HG03354 (cell line): ENCODE measurements at regions not wholly inside any gene's neighbourhood (a gene's known extent, or its start where the extent isn't known, plus 50 kb on each side); places are given as distances from the start of the nearest gene placed in this dataset.

Source experiments
- ATAC-seq: cut with Tn5 transposase; IDR thresholded peaks from one replicate; pipeline ENCODE4 v1.9.1; 2021; ENCODE audit warnings: mild to moderate bottlenecking; ENCODE audit not compliant: unreplicated experiment, poor library complexity, severe bottlenecking

DNA sequence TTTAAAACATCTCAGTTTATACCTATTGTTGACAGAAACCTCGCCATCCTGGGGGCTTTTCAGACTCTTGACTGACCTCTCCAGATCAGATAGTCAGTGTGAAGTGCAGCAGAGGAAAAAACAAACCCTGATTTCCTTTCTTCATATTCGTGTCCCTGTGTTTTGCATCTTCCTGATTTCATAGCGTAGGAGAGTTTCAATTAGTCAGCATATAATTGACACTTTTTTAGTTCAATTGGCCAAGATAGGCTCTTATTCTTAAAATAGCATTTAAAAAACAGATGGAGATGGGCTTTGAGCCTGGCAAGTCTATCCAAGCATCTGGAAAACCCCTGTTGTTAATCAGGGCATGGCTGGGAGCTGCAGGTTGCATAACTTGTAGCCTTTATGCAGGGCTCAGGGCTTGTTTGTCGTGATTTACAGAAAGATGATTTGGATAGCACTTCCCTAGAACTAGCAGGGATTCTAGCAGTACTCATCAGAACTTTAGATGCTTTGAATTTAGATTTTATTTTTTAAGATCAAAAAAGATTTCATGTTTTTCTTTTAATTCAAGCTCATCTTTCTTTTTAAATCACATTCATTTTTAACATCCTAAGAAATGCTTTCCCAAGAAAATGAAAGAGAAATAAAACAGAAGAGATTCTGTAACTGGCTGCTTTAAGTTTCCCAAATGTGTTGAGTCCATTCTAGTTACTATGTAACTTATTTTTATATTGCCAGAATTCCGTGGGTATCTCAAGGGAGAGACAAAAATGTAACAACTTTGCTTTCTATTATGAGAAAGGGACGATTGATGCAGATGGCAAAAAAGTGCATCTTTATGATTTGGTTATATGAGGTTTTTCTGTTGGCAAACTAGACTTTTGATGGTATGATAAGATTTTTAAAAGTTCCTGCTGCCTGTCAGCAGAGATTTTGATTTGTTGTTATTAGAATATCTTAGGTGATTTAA lies 270.8 kb upstream of the FZD8 start:
- ATAC-seq: no peak

DNA sequence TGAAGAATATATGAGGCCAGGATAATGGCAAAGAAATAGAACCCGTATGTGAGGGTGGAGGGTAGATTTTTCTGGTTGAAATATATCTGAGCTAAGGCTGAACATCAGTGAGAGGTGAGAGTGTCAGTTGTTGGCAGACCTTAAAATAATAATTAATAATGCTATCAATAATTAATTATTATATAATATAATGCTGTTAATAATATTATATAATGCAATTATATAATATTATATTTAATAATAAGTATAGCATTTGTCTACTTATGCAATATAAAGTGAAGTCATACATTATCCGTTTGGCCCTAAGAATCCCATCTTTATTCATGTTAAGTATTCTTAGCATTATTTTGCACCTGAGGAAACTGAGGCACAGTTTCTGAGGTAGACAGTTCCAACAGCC lies 269.9 kb upstream of the FZD8 start:
- ATAC-seq: no peak

DNA sequence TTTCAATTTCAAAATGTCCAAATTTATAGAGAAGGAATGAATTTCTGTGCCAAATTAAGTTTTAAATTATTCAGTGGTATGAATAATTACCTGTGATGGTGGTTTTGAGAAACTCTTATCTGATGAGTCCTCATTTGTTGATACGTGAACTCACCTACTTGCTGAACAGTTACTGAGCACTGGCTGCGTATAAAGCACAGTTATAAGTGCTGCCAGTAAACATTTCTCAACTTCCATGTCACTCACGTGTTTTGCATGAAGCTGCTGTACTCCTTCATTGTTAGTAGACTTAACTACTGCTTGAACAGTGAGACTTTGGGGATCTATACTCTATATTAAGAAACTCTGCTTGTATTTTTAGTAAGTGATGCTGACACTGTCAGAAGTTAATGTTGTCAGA lies 269.1 kb upstream of the FZD8 start:
- ATAC-seq: no peak

DNA sequence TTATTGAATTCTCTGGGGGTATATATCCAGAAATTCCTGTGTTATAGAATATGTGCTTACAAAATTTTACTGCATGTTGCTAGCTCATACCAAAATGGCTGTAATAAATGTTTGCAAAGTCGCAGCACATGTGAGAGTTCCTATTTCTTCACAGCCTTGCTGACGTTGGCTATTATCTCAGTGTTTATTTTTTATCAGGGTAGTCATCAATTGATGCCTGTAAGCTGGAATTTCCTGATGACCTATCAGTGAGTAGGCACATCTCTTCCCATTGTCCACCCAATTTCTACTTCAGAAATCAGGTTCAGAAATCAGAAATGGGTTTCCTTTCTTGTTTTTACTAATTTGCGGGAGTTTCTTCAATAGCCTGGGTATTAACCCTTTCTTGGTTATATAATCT lies 268.1 kb upstream of the FZD8 start:
- no peak for ATAC-seq

DNA sequence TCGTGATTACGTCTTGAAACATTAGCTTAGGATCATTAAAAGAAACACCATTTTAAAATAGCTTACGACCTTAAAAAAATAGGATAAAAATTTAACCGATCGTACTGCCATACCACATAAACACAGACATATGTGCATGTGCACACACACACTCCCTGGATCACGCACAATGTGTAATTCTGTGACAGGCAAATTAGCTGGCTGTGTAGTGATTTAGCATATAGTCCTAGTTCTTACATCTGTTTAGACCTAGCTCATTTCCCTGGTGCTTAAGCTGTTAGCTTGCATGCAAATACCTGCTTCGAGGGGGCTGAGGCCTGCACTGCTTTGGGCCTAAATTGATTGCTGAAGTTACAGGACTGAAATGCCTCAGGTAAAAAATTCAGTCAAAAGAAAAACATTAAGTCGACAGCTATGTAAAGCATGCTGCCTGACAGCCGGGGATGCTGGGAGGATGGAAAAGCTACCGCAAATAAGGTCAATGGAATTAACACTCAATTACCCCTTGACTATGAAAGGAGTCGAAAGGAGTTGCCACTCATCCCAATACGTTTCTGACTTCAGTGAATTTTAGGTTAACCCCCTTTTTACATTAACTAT lies 267.1 kb upstream of the FZD8 start:
- ATAC-seq: no peak

DNA sequence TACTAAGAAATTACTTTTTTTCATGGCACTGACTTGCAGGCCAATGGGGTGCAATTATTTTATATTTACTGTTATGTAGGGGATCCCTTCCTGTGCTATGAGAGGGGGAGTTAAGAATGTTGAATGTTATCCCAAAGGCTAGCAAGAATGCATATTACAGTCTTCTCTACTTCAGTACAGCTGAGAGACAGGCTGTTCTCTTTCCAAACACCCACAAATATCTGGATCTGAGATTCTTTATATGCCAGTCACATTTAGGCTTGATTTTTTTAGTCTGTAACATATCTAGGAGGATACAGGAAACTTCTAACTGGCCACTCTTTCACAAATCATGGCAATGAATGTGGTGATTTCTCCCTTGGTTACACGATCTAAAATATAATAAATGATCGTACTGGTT lies 266.4 kb upstream of the FZD8 start:
- no peak for ATAC-seq

DNA sequence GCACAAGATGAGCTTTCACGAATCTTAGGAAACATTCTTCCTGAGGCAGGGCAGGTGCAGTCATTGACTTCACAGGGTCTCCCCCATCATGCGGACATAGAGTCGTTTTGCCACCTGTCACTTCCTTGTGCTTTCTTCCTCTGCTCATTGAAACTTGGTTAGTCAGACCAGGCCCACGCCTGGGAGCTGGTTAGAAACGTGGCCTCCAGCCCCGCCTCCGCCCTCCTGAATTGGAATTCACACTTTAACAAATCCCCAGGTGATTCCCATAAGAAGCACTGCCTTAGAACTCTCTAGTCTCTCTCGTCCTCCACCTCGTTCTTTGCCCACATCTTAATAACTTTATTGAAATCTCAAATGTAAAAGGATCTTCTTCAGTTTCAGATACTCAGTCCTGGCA lies 265.5 kb upstream of the FZD8 start:
- ATAC-seq: no peak

DNA sequence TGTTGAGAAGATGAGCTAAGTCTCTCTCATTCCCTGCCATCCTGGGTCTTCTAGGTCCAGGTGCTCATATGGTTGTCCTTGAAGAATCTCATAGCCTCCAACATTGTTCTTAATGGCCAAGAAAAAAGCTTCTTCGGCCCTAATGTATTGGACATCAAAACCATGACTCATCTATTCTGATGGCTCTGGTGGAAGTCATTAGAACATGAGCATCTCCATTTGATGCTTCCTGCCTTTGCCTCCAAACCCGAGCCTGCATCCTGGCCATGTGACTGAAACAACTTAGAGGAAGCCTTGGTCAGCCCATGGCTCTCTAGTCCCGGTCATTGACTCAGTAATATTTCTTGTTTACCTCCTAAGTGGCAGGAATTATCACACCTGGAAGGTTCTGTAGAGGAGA lies 264.1 kb upstream of the FZD8 start:
- ATAC-seq: no peak

DNA sequence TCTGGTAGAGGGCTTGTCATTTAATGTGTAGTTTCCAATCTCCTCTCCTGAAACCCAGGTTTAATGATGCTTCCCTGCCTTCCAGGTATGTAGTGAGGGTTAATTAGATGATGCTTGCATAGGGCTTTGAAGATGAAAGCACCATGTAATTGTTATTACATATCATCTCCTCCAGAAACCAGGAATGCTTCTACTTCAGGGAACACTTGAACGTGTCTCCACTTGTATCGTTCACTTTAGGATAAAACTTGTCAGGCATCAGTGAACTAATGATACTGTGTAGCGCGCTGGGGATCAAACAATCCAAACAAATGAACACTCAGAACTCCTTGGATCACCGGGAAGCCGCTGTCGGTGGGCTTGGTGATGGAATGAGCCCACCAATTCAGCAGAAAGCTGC lies 260.9 kb upstream of the FZD8 start:
- no peak for ATAC-seq

DNA sequence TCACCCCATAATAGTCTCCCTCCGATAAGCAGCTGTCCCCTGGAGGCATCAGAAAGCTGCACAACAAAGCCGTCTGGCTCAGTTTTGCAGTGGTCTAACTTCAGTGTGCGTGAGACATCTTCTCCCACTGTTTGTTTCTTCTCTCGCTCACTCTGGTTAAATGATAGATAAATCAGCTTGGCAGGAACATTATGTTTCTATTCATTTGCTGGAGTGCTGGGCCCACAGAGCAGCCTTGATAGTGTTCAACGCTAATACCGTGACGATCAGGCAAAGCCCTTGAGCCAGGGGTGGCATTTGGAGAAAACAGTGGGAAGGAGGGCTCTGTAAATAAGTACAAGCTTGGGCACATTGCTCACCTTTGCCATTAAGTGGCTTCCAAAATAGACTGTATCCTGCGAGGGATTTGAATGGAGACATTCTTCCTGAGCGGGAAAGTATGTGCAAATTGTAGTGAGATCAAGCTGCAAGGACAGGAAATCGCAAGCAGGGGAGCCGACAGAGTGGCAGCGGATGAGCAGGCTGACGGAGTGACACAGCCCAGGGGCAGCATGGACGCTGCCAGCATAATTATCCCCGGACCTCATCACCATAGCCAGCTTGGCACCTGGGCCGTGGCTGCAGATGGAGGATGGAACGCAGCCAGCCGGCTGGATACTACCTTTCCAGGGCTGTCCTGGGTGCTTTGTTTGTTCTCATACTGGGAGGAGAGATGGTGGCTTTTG lies 256.8 kb upstream of the FZD8 start:
- no peak for ATAC-seq

DNA sequence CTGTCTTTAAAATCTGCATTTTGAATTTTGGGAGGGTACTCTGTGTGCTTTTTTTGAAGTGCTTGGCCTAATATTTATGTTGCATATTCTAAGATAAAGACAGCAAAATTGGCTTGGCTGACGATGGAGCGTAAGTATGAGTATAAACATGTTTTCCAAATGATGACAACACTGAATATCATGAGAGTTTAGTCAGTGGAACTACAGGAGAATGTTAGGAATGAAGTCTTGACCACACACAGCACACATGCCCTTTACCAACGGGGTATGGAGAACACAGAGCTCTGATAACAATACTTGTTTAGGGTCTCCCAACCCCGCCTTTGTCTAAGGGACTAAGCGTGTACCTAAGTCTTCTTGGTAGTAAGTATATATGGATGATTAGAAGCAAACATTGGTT lies 253.9 kb upstream of the FZD8 start:
- no peak for ATAC-seq

DNA sequence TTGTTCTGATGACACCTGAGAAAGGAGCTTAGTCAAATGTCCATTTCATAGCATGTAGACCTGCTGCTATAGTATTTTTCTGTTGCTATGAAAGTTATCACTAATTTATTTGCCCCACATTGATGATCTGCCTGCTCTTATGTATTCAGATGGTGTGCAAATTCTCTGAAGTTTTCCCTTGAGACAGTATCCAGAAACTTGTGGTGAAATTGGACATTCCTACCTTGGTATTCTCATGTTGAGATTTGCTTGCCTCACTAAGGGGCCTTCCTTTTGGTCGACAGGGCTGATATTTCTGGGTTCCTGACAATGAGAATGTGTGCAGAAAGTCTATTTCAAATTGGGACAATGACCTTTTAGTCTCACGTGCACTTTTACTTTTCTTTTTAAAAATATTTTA lies 253.2 kb upstream of the FZD8 start:
- ATAC-seq: no peak

DNA sequence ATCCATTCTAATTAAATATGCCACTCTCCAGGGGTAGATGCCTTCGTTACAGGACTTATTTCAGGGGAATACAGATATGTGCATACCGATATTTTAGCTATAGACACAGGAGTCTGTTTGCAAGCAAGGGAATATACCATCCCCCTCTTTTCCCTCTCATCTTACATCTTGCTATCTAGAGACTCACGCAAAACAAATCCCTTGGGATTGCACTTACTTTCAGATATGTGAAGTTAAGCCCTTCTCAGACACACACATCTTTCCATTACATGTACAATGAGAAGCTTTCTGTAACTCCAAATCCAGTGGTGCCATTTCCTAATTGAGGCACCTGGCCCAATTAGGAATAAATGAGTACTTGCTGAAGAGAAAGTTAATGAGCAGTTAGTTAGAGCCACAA lies 250.4 kb upstream of the FZD8 start:
- no peak for ATAC-seq

DNA sequence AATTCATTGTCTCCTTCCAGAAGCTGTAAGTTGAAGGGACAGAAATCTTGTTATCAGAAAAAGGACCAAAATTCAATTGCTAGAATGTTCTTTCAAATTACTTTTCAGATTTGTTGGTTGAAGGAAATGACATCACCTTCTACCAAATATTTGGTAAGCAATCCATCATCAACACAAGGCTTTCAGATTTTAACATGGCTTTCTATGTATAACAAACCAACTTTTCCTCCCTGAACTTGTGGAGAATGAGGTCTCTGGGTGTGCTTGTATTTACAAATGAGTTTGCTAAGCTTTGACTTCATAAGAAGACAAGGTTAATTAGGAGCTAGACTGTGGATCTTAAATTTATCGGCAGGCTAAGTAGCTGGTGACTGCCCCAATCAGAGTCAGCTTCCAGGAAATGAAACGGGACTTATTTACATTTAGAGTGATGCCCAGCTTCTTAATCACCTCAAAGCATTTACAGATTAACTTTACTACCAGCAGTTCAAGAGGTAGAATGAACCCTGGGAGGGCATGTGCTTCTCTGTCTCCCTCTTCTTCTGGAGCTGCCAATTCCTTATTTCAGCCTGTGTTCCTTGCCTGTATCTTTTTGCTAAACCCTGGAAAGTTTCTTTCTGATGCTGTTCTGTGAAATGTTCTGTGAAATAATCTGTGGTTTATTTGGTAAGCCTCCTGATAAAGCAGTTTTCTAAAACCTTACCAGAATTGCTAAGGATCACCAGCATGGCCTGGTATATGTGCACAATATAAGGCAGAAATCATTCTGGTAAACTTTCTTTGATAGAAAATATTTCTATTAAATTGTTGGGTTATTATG lies 248.8 kb upstream of the FZD8 start:
- no peak for ATAC-seq

DNA sequence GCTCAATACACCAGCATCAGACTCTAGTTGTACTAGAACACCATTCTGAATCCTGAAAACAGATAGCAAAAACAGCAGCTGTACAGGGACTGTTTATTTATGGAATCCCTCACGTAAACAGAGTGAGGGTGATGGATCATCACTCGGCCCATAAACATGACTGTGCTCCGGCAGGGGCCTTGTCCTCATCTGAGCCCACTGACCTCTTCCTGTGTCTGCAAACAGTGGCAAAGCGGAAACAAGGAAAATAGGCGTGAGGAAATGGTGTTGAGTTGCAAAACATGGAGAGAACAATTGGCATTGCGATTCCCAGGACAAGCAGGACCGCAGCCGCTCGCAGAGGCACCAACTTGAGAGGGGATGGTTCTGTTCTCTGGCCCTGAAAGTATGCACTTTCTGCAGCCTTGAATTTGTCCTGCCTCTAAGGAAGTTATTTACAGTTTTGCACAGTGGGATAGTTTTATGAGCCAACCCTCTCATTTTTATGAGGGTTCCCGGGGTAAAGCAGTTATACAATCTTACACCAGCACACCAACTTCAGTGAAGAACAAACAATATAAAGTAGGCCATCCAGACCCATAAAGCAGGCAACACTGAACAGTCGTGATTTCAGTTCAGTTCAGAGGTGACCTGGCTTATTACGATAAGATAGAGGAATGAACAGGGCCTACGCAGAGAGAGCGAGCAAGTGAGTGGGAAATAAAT lies 248.0 kb upstream of the FZD8 start:
- no peak for ATAC-seq

DNA sequence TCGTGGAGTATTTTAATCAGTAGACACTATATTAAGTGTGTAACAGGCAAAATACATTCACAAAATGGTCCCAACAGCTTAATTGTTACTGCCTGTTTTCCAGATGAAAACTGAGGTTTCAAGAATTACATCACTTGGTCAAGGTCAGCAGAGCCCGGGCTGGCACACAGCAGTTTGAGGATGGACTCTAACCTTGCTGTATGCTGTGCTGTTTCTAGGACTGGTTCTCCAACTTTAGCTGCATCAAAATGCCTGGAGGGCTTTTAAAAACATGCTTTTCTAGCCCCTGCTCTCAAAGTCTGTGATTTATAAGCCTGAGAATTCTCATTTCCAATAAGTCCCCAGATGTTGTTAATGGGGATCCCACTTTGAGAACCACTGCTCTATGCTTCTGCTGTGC lies 247.1 kb upstream of the FZD8 start:
- ATAC-seq: no peak

DNA sequence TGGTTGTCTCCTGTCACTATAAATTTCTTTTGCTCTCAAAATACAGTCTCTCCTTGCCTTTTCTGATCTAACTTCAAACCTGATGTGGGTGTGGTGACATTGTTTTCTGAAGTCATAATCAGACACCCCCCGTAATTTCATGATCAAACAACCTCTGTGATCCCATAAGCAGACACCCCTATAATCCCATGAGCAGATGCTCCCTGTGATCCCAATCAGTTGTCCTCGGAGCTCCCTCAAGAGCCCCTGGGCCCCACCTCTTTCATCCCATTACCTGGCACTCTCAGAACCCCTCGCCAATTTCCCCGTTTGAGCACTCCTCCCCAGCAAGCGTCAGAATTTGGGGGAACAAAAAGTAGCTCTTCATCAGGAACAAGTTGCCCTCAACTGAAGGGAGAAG lies 246.3 kb upstream of the FZD8 start:
- ATAC-seq: no peak

DNA sequence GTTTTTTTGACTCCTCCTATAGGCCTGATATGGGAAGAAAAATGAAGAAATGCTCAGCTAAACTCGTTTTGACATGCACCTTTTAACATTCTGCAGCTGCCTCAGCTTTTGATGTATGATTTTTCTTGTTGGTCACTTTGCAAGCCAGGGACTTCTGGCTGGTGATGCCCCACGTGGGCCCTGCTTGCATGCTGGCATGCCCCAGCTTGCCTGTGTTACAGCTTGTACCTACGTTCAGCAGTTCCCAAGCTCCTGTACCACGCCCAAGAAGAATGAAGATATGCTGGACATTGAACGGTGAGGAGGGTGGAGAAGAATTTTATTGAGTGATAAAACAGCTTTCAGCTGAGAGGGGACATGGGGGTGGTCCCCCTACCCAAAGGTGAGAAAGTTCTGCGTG lies 245.6 kb upstream of the FZD8 start:
- ATAC-seq: no peak

DNA sequence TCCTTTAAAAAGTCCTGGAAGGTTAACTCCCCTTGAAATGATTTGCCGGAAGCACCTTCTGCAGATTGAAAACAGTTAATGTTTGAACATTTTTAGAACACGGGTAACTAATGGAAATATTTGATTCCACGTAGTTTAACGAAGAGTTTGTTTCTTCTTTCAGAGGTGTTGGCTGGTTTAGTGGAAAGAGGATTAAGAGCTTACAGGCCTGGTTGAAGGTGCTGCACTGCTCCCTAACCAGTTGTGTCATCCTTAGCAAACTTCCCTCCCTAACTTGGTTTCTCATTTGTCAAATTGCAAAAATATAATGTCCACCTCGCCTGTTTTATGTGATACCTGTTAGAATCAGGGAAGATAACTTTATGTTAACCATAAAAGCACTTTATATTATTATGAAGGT lies 243.0 kb upstream of the FZD8 start:
- no peak for ATAC-seq
